SU-DHL-6 (cell line): ENCODE measurements at regions not wholly inside any gene's neighbourhood (a gene's known extent, or its start where the extent isn't known, plus 50 kb on each side); places are given as distances from the start of the nearest gene placed in this dataset.

Source experiments
- CTCF ChIP-seq: fragments of 200-600 bp; sonication (generic); IDR thresholded peaks from one replicate; pipeline ENCODE4 v1.5.1; 2017; ENCODE audit warnings: antibody characterized with exemption, mild to moderate bottlenecking, low read length, moderate library complexity; ENCODE audit not compliant: insufficient read depth, poor library complexity, severe bottlenecking
- EZH2phosphoT487 ChIP-seq: fragments of 200-600 bp; sonication (generic), shearing (Covaris generic); conservative IDR thresholded peaks from 2 replicates; pipeline ENCODE4 v1.6.1; 2018; ENCODE audit warnings: mild to moderate bottlenecking, antibody characterized with exemption, low read length, moderate library complexity, mixed read lengths

DNA sequence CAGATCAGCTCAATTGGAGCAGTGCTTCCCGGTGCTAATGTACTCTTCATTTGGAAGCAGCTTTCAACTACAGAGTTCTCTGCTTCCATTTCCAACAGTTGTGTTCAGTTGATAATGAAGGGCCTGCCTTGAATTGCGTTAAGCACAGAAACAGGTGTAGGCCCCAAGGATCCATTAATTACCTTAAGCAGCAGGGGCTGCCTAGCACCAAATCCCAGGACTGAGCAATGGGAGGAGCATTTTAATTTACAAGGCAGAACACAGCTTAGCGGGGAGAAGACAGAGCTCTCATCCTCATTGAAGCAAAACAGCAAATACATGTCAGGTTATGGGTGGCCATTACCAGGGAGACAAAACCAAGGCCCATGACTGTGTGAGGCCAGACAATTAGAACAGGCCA, 349.6 kb downstream of the TFEC start:
- TF ChIP-seq CTCF: no peak
- no peak for TF ChIP-seq EZH2phosphoT487
